B cell (primary cell): ENCODE measurements at regions not wholly inside any gene's neighbourhood (a gene's known extent, or its start where the extent isn't known, plus 50 kb on each side); places are given as distances from the start of the nearest gene placed in this dataset.
A peak's percentile ranks its signal among the peaks of the same experiment; 100 is the strongest.

Source experiments
- ATAC-seq: fragments of 200-7000 bp; cut with Tn5 transposase; one replicate; pipeline ENCODE4 v1.10.0; 2021; ENCODE audit warnings: low read depth, mild to moderate bottlenecking, moderate number of reproducible peaks, moderate library complexity
- CTCF ChIA-PET: fragments of 350-600 bp; sonication (Branson Sonifier 250); formaldehyde crosslinking; loops from one replicate; lab custom pipeline; 2021; ENCODE audit warnings: antibody characterized with exemption, inconsistent platforms; lab: Charles Lee
- POLR2A ChIA-PET: fragments of 350-600 bp; sonication (Branson Sonifier 250); formaldehyde crosslinking; loops from one replicate; lab custom pipeline; 2021; ENCODE audit warnings: antibody characterized with exemption; lab: Charles Lee
- DNase-seq: peaks from one replicate; pipeline ENCODE4 v3.0.0; 2013
- H2AFZ ChIP-seq: 2 replicates; pipeline ENCODE4 v1.6.1; 2012; ENCODE audit warnings: mild to moderate bottlenecking, low read depth, low read length; ENCODE audit not compliant: insufficient read depth, poor library complexity, severe bottlenecking
- H3K27ac ChIP-seq, 2 donors: 1 replicate in 1 of 2; 2 replicates in 1 of 2; pipeline ENCODE4 v1.5.1; 2012 to 2013; ENCODE audit warnings: low read length in 2 of 2, mild to moderate bottlenecking in 2 of 2, moderate library complexity in 1 of 2
- H3K27me3 ChIP-seq, 4 experiments: fragments of 200-600 bp in 1 of 4; sonication (generic) in 1 of 4; replicated peaks in 1 of 4; 1 replicate in 2 of 4; 2 replicates in 2 of 4; pipeline versions ENCODE4 v1.6.1 to v1.7.0; 2013 to 2016; ENCODE audit warnings: low read length in 3 of 4, mild to moderate bottlenecking in 2 of 4, mixed read lengths in 1 of 4, moderate library complexity in 1 of 4; ENCODE audit not compliant: insufficient read depth in 4 of 4, control insufficient read depth in 3 of 4; ENCODE audit errors: control extremely low read depth in 1 of 4
- H3K36me3 ChIP-seq, 2 experiments: replicated peaks in 1 of 2; 1 replicate in 1 of 2; 2 replicates in 1 of 2; pipeline versions ENCODE4 v1.6.1 to v1.7.1; 2013; ENCODE audit warnings: low read length in 1 of 2; ENCODE audit not compliant: insufficient read depth in 2 of 2, control insufficient read depth in 1 of 2; ENCODE audit errors: control extremely low read depth in 1 of 2, extremely low read depth in 1 of 2
- H3K4me1 ChIP-seq, 2 donors: fragments of 200-600 bp in 1 of 2; sonication (generic) in 1 of 2; 1 replicate in 1 of 2; 2 replicates in 1 of 2; pipeline versions ENCODE4 v1.5.1 to v1.6.1; 2013 to 2017; ENCODE audit warnings: low read length in 2 of 2; ENCODE audit not compliant: control insufficient read depth in 2 of 2, insufficient read depth in 2 of 2
- H3K4me2 ChIP-seq: replicated peaks from 2 replicates; pipeline ENCODE3; 2012; ENCODE audit warnings: mild to moderate bottlenecking, low read depth, low read length; ENCODE audit not compliant: poor library complexity, severe bottlenecking
- H3K4me3 ChIP-seq, 5 experiments: fragments of 200-600 bp in 1 of 5; sonication (generic) in 1 of 5; 1 replicate in 3 of 5; 2 replicates in 2 of 5; pipeline versions ENCODE4 v1.5.1 to v1.7.0; 2011 to 2016; ENCODE audit warnings: low read length in 4 of 5, mild to moderate bottlenecking in 4 of 5, low read depth in 2 of 5, control low read depth in 1 of 5, moderate library complexity in 1 of 5; ENCODE audit not compliant: insufficient read depth in 1 of 5; ENCODE audit errors: control extremely low read depth in 1 of 5, extremely low read depth in 1 of 5
- H3K79me2 ChIP-seq: fragments of 200-600 bp; sonication (generic); one replicate; pipeline ENCODE4 v1.6.0; 2016; ENCODE audit warnings: low read length; ENCODE audit not compliant: control insufficient read depth, insufficient read depth
- H3K9ac ChIP-seq: fragments of 200-600 bp; sonication (generic); 2 replicates; pipeline ENCODE4 v1.6.1; 2017; ENCODE audit warnings: mild to moderate bottlenecking, low read length, moderate library complexity
- H3K9me3 ChIP-seq, 3 donors: one replicate each; pipeline versions ENCODE4 v1.6.1 to v1.7.1; 2013; ENCODE audit warnings: low read length in 2 of 3; ENCODE audit not compliant: control insufficient read depth in 2 of 3, insufficient read depth in 1 of 3; ENCODE audit errors: control extremely low read depth in 1 of 3
- H4K20me1 ChIP-seq: 2 replicates; pipeline ENCODE4 v1.6.0; 2012; ENCODE audit warnings: mild to moderate bottlenecking, low read length; ENCODE audit not compliant: insufficient read depth, control insufficient read depth, poor library complexity, severe bottlenecking
- H3K27ac Mint-ChIP-seq: one replicate; pipeline ENCODE4 v1.8.0; 2021; ENCODE audit warnings: mixed read lengths
- H3K27me3 Mint-ChIP-seq: one replicate; pipeline ENCODE4 v1.8.0; 2021; ENCODE audit warnings: mixed read lengths
- H3K4me1 Mint-ChIP-seq: one replicate; pipeline ENCODE4 v1.8.0; 2021; ENCODE audit warnings: mixed read lengths
- H3K4me3 Mint-ChIP-seq: one replicate; pipeline ENCODE4 v1.8.0; 2021; ENCODE audit warnings: mixed read lengths
- H3K9me3 Mint-ChIP-seq: one replicate; pipeline ENCODE4 v1.8.0; 2022; ENCODE audit warnings: mixed read lengths; ENCODE audit not compliant: insufficient read depth
- EZH2 ChIP-seq: IDR thresholded peaks from 2 replicates; pipeline ENCODE4 v1.6.1; 2012; ENCODE audit warnings: borderline replicate concordance, low read depth, mild to moderate bottlenecking, moderate library complexity, low read length; ENCODE audit not compliant: insufficient read depth, poor library complexity, severe bottlenecking
- WGBS: methylation state at CpG from one replicate; pipeline ENCODE4 v1.1.5; 2013; ENCODE audit warnings: missing lambda C conversion rate; ENCODE audit not compliant: insufficient coverage; 5-methylcytosine and 5-hydroxymethylcytosine counted together
- intact Hi-C: fragments of 100-400 bp; cut with micrococcal nuclease; formaldehyde crosslinking; loops from one replicate; pipeline ENCODE4 v1.10.0; 2022
- TF ChIP-seq, protein P1 (sequence below): fragments of 200-600 bp; IDR thresholded peaks from one replicate; pipeline ENCODE4 v1.8.0; 2022; ENCODE audit warnings: antibody characterized with exemption, mild to moderate bottlenecking

DNA sequence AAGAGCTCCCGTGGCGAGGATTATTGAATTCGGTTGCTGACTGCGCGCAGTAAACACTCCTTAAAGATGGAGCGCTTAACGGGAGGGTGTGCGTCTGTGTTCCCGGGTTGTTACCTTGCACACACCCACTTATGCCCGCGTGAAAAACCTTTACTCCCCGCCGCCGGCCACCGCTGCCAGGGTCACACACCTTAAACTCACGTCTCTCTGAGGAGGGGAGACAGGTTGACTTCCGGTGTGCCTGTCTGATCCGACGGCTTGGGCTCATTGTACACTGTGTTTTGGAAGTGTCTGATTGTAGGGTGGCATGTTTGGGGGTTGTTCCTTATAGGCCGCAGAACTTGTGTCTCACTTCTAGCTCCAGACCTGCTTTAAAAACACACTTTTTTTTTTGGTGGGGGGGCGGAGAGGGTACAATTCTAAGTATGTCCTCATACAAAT is 66.8 kb downstream of the KPNA2 start:
- Histone ChIP-seq H4K20me1 (no peaks in the 10 kb centered on the region), H2AFZ (peak overlapping the region; percentile 98), H3K4me3 (peak overlapping the region; percentile 15 to 94 (median 72)), H3K36me3 (no peaks in the 10 kb centered on the region), H3K9me3 (peaks cover 0 to 2% (median 0%) of the 10 kb centered on the region in 3 donors), H3K27ac (peak overlapping the region; percentile 76 to 90), H3K27me3 (no peaks in the 10 kb centered on the region), H3K9ac (peak overlapping the region; percentile 98), H3K79me2 (peaks cover 31% of the 10 kb centered on the region), H3K4me2 (peak overlapping the region; percentile 94), H3K4me1 (peaks cover 14 to 17% of the 10 kb centered on the region in 2 donors)
- intact Hi-C loops: no loop called here
- TF ChIP-seq, protein P1, sequence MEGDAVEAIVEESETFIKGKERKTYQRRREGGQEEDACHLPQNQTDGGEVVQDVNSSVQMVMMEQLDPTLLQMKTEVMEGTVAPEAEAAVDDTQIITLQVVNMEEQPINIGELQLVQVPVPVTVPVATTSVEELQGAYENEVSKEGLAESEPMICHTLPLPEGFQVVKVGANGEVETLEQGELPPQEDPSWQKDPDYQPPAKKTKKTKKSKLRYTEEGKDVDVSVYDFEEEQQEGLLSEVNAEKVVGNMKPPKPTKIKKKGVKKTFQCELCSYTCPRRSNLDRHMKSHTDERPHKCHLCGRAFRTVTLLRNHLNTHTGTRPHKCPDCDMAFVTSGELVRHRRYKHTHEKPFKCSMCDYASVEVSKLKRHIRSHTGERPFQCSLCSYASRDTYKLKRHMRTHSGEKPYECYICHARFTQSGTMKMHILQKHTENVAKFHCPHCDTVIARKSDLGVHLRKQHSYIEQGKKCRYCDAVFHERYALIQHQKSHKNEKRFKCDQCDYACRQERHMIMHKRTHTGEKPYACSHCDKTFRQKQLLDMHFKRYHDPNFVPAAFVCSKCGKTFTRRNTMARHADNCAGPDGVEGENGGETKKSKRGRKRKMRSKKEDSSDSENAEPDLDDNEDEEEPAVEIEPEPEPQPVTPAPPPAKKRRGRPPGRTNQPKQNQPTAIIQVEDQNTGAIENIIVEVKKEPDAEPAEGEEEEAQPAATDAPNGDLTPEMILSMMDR: no peak
- no peak for TF ChIP-seq EZH2
- peak overlapping the region; percentile 95 for H3K27ac Mint-ChIP-seq
- ChIA-PET CTCF (interaction anchor here (0.9 kb wide), 1 partner anchor 71 kb away, joined by 3 read pairs; no protein-coding TSS in a partner anchor), POLR2A (no interaction called here)
- ATAC-seq: no peak
- peak overlapping the region; percentile 92 for H3K4me3 Mint-ChIP-seq
- H3K9me3 Mint-ChIP-seq: no peaks in the 10 kb centered on the region
- 0% methylated on average over 1 of the region's 21 CpGs for WGBS
- DNase-seq: peak; percentile 49
- no peaks in the 10 kb centered on the region for H3K27me3 Mint-ChIP-seq
- peaks cover 37% of the 10 kb centered on the region for H3K4me1 Mint-ChIP-seq

DNA sequence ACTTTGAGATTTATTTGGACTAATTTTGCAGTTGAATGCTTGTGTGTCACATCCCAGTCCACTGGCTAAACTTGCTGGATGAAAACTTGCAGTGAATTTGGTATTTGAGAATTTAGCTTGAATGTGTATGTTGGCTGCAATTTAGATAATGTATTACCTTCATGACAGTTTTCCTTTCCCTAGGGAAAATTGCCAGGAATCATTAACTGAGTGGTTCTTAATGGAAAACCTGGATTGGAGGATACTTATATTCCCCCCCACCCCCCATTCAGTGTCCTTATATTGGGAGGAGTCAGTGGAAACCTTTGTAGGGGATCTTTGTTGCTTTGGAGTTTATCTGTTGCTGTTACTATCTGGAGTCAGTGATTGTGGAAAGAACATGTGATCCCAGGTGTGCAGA is 67.6 kb downstream of the KPNA2 start:
- Mint-ChIP-seq H3K4me3 (peak overlapping the region; percentile 92), H3K4me1 (peaks cover 38% of the 10 kb centered on the region), H3K27me3 (no peaks in the 10 kb centered on the region), H3K9me3 (no peaks in the 10 kb centered on the region), H3K27ac (no peak overlapping the region)
- peaks cover 0 to 2% (median 0%) of the 10 kb centered on the region in 3 donors for H3K9me3 ChIP-seq
- intact Hi-C loops: no loop called here
- no peaks in the 10 kb centered on the region for H3K36me3 ChIP-seq
- peak overlapping the region in 1 of 5 experiments; percentile 1 for H3K4me3 ChIP-seq
- no peaks in the 10 kb centered on the region for H3K27me3 ChIP-seq
- ChIA-PET CTCF (no interaction called here), POLR2A (no interaction called here)
- H2AFZ ChIP-seq: no peak overlapping the region
- peaks cover 39% of the 10 kb centered on the region for H3K79me2 ChIP-seq
- H3K27ac ChIP-seq: peak overlapping the region in 1 of 2 donors; percentile 23
- H4K20me1 ChIP-seq: no peaks in the 10 kb centered on the region
- H3K9ac ChIP-seq: no peak overlapping the region
- TF ChIP-seq, protein P1: no peak
- TF ChIP-seq EZH2: no peak
- H3K4me1 ChIP-seq: peaks cover 14 to 17% of the 10 kb centered on the region in 2 donors
- peak overlapping the region; percentile 94 for H3K4me2 ChIP-seq
- DNase-seq (no peak), ATAC-seq (no peak)
